ENCODE measurements at regions not wholly inside any gene's neighbourhood (a gene's known extent, or its start where the extent isn't known, plus 50 kb on each side); places are given as distances from the start of the nearest gene placed in this dataset.
"Not testable (repeated sequence)": the region's sequence is repeated elsewhere in the genome, so short reads cannot be mapped to it uniquely, and the experiment has no call there.

DNA sequence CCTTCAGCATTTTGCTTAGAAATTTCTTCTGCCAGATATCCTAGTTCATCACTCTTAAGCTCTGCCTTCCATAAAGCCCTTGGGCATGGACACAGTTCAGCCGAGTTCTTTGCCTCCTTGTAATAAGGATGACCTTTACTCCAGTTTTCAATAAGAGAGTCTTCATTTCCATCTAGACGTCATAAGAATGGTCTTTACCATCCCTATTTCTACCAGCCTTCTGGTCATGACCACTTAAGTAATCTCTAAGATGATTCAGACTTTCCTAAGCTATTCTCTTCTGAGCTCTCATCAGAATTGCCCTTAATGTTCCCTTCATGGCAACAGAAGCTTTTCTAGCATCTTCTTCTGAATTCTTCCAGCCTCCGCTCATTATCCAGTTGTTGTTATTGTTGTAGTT is 126.1 kb downstream of the TFAP2C start:
- Histone ChIP-seq H3K9me3 (no peaks in the 10 kb centered on the region), H3K27me3 (peaks cover 26% of the 10 kb centered on the region), H3K4me1 (ENCODE audit: control insufficient read depth in 1 of 2, insufficient read depth in 1 of 2, low read depth in 1 of 2, low read length in 1 of 2) (no peaks in the 10 kb centered on the region), H3K36me3 (no peaks in the 10 kb centered on the region), H3K27ac (no peak overlapping the region), H3K4me3 (ENCODE audit: low read depth in 1 of 2, low read length in 1 of 2) (no peak overlapping the region)
- TF ChIP-seq, protein P1, sequence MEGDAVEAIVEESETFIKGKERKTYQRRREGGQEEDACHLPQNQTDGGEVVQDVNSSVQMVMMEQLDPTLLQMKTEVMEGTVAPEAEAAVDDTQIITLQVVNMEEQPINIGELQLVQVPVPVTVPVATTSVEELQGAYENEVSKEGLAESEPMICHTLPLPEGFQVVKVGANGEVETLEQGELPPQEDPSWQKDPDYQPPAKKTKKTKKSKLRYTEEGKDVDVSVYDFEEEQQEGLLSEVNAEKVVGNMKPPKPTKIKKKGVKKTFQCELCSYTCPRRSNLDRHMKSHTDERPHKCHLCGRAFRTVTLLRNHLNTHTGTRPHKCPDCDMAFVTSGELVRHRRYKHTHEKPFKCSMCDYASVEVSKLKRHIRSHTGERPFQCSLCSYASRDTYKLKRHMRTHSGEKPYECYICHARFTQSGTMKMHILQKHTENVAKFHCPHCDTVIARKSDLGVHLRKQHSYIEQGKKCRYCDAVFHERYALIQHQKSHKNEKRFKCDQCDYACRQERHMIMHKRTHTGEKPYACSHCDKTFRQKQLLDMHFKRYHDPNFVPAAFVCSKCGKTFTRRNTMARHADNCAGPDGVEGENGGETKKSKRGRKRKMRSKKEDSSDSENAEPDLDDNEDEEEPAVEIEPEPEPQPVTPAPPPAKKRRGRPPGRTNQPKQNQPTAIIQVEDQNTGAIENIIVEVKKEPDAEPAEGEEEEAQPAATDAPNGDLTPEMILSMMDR (IDR thresholded peaks at IDR 0.05): no peak

DNA sequence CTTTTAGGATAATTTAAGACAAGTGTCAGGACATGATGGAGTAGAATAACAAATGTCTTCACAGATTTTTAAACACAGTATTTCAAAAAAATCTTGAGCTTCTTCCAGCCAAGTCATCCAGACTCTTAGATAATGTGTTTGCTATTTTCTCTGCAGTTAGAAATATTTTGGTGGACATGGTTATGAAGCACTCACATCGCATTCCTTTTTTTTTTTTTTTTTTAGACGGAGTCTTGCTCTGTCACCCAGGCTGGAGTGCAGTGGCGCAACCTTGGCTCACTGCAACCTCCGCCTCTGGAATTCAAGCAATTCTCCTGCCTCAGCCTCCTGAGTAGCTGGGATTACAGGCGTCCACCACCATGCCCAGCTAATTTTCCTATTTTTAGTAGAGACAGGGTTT is 127.6 kb downstream of the TFAP2C start:
- not testable (repeated sequence) for H3K9me3 ChIP-seq; H3K4me3 ChIP-seq (ENCODE audit: low read depth in 1 of 2, low read length in 1 of 2); H3K4me1 ChIP-seq (ENCODE audit: control insufficient read depth in 1 of 2, insufficient read depth in 1 of 2, low read depth in 1 of 2, low read length in 1 of 2)

DNA sequence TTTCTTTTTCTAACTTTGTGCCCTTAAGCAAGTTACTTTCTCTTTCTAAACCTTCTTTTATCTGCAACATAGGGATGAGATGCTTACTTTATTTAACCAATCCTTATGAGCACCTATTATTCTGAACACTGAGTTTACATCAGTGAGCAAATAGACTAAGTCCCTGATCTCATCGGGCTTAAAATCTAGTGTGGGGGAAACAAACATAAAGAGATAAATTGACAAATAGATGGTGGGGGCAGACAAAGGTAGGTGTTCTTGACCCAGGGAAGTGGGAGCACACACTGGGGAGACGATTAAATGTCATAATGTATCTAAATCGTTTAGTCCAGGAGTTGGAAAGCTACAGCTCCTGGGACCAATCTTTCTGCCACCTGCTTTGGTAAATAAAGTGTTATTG is 129.6 kb downstream of the TFAP2C start:
- H3K27ac ChIP-seq: no peak overlapping the region
- H3K9me3 ChIP-seq: no peaks in the 10 kb centered on the region
- no peak overlapping the region for H3K4me3 ChIP-seq (ENCODE audit: low read depth in 1 of 2, low read length in 1 of 2)
- H3K27me3 ChIP-seq: no peaks in the 10 kb centered on the region
- no peaks in the 10 kb centered on the region for H3K4me1 ChIP-seq (ENCODE audit: control insufficient read depth in 1 of 2, insufficient read depth in 1 of 2, low read depth in 1 of 2, low read length in 1 of 2)
- no peaks in the 10 kb centered on the region for H3K36me3 ChIP-seq
- TF ChIP-seq, protein P1 (IDR thresholded peaks at IDR 0.05): no peak

More for the DNA sequence above, 127.6 kb downstream of the TFAP2C start:
- H3K27me3 ChIP-seq: peaks cover 13% of the 10 kb centered on the region
- H3K27ac ChIP-seq, H3K36me3 ChIP-seq: not testable (repeated sequence)

DNA sequence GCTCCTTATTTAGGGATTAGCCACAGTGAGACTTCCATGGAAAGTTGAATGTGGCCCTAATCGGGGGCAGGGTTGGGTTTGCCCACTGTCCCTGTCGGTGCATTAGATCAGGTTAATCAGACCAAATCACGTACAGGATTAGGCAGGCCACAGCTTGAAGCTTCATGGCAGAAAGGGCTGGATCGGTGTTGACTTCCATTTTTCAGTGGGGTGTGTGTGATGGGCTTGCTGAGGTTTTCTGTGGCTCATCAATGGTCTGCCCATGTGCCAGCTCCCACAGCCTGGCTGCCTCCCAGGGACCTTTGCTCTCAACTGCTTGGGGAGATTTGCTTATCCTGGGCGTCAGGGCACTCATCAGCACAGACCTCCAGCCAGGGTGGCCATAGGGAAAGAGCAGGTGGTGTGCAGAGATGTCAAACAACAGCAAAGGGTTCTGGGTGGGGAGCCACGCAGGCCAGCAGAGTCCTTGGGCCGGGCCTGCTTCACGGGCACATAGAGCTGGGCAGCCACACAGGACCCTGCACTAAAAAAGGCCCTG is 130.7 kb downstream of the TFAP2C start:
- Histone ChIP-seq H3K27me3 (no peaks in the 10 kb centered on the region), H3K36me3 (no peaks in the 10 kb centered on the region), H3K27ac (no peak overlapping the region), H3K9me3 (no peaks in the 10 kb centered on the region), H3K4me1 (ENCODE audit: control insufficient read depth in 1 of 2, insufficient read depth in 1 of 2, low read depth in 1 of 2, low read length in 1 of 2) (no peaks in the 10 kb centered on the region), H3K4me3 (ENCODE audit: low read depth in 1 of 2, low read length in 1 of 2) (no peak overlapping the region)
- TF ChIP-seq, protein P1 (IDR thresholded peaks at IDR 0.05): no peak

DNA sequence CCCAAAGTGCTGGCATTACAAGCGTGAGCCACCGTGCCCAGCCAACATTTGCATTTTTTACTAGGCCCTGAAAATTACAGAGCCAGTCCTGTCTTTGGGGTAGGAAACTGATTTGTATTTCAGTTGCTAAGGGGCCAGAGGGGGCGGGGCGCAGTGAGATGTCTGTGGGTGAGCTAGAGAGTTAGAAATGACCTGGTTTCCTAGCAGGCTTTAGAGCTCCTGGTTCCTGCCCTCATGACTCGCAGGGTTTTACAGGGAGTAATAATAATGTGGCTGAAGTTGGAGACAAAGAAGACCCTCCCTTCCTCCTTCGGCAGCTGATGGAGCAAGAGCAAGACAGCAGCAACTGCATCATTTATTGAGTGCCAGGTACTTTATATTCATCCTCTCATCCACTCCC is 131.5 kb downstream of the TFAP2C start:
- Histone ChIP-seq H3K4me1 (ENCODE audit: control insufficient read depth in 1 of 2, insufficient read depth in 1 of 2, low read depth in 1 of 2, low read length in 1 of 2) (no peaks in the 10 kb centered on the region), H3K36me3 (no peaks in the 10 kb centered on the region), H3K4me3 (ENCODE audit: low read depth in 1 of 2, low read length in 1 of 2) (no peak overlapping the region), H3K9me3 (no peaks in the 10 kb centered on the region), H3K27me3 (no peaks in the 10 kb centered on the region), H3K27ac (no peak overlapping the region)
- TF ChIP-seq, protein P1 (IDR thresholded peaks at IDR 0.05): no peak

DNA sequence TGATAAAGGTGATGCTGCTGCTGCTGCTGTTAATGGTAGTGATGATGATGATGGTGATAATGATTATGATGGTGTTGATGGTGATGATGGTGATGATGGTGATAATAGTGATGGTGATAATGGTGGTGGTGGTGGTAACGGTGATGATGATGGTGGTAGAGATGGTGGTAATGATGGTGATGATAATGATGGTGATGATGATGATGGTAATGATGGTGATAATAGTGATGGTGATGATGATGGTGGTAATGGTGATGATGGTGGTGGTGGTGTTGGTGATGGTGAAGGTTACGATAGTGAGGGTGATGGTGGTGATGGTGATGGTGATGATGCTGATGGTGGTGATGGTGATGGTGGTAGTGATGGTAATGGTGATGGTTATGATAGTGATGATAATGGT is 132.3 kb downstream of the TFAP2C start:
- Histone ChIP-seq H3K9me3 (no peaks in the 10 kb centered on the region), H3K36me3 (no peaks in the 10 kb centered on the region), H3K27me3 (no peaks in the 10 kb centered on the region), H3K4me1 (ENCODE audit: control insufficient read depth in 1 of 2, insufficient read depth in 1 of 2, low read depth in 1 of 2, low read length in 1 of 2) (no peaks in the 10 kb centered on the region), H3K27ac (no peak overlapping the region), H3K4me3 (ENCODE audit: low read depth in 1 of 2, low read length in 1 of 2) (no peak overlapping the region)
- TF ChIP-seq, protein P1 (IDR thresholded peaks at IDR 0.05): no peak
